ENCODE measurements at regions not wholly inside any gene's neighbourhood (a gene's known extent, or its start where the extent isn't known, plus 50 kb on each side); places are given as distances from the start of the nearest gene placed in this dataset.

GRCh38 chr7:156038345-156038744, 226.1 kb upstream of the SHH start:
- TF ChIP-seq CTCF (IDR thresholded peaks at IDR 0.05; ENCODE audit: insufficient read depth, low read length, poor library complexity, severe bottlenecking) = no peak
- TF ChIP-seq EZH2phosphoT487 (conservative IDR thresholded peaks at IDR 0.05; ENCODE audit: low read length) = no peak
